8988T (cell line): ENCODE measurements at regions not wholly inside any gene's neighbourhood (a gene's known extent, or its start where the extent isn't known, plus 50 kb on each side); places are given as distances from the start of the nearest gene placed in this dataset.
A peak's percentile ranks its signal among the peaks of the same experiment; 100 is the strongest.
"Not testable (repeated sequence)": the region's sequence is repeated elsewhere in the genome, so short reads cannot be mapped to it uniquely, and the experiment has no call there.

Experiments used
- DNase-seq: peaks from one replicate; pipeline ENCODE4 v3.0.0; 2011

- no peak for DNase-seq
Measured at GRCh38 chr3:176867681-176868663, 329.3 kb downstream of the TBL1XR1 start.

DNA sequence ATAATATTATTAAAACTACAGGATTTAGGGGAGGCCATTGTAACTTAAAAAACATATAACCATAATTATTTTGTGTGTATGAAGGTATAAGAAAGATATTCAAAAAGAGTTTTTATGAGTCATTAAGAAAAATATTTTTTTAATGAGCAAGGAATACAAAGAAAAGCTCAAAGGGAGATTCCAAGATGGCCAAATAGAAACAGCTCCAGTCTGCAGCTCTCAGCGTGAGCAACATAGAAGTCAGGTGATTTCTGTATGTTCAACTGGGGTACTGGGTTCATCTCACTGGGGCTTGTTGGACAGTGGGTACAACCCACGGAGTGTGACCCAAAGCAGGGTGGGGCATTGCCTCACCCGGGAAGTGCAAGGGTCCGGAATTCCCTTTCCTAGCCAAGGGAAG is 336.1 kb downstream of the TBL1XR1 start:
- DNase-seq: no peak

DNA sequence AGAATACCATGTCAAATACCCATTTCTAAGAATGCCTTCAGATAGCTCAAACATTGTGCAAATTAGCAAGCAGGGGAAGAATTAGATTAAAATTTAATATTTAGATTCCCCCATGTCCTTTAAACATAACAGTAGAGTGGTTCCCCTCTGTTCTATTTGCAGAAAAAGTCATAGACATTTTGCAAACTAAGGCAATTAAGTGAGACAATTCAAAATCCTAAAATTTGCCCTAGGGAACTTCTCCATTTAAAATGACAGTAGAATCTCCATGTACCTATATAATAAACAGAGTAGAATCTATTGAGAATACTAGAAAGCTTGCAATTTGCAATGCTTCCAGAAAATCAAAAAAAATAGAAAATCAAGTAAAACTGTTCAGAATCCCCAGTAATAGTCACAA is 340.6 kb downstream of the TBL1XR1 start:
- no peak for DNase-seq

DNA sequence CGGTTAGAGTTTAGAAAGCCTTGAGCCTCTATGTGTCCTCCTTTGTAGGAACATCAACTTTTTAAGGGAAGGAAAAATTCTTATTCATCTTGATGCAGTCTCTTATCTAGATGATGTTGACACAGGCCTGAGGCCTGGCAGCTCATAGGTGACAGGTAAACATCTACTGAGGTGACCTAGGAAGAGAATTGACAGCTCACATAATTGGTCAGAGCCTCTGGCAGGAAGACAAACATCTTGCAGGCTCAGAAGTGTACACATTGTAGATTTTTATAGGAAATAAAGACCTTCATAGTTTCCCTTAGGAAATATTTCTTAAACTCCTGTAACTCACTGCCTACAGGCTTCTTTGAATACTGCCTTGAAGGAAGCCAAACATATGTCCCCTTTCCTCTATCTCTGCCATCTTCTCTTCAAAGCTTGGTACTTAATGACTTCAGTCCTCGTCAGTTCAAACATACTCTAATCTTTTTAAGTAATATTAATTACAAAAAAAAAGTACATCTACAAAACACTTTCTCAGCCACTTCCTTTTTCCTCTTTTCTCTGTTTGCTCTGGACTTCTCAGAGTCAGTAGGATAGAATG is 341.3 kb downstream of the TBL1XR1 start:
- no peak for DNase-seq

GRCh38 chr3:176855213-176855612 is 342.1 kb downstream of the TBL1XR1 start:
- DNase-seq: no peak

DNA sequence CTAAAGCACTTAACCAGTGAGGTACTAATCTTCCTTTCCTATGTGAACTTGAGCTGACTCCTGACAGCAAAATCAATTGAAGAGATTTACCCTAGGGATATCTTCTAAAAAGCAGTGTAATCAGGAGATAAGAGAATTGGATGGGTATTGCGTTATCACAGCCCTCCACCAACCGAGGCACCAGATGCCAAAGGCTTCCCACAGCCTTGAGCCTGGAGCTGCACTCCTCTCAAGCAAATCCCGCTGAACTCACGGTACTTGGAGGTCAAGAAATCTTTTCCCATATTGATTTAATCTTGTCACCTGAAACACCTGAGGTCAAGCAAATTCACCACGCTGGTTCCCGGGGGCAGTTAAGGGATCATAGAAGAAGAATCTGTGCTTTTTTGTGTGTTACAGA is 346.8 kb downstream of the TBL1XR1 start:
- DNase-seq: no peak

- no peak for DNase-seq
Measured at GRCh38 chr3:176848431-176849214, 348.7 kb downstream of the TBL1XR1 start.

DNA sequence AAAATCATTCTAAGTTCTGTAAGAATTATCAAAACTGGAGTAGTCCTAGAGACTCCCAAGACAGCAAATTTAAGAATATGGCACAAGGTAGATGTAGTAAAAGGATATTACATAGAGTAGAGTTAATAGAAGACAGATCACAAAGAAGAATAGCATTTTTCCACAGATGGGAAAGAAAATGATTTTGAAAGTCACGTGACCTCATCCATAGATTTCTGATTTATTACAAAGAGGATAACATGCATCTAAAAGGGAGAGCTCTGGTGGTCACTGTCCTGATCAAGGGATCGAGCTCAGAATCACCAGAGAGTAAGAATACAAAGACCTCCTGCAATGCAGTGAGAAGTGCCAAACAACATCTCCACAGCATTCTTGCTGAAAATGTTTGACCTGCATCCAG is 354.4 kb downstream of the TBL1XR1 start:
- no peak for DNase-seq

- DNase-seq: no peak
Measured at GRCh38 chr3:176840641-176841286, 356.5 kb downstream of the TBL1XR1 start.

- DNase-seq: no peak
Measured at GRCh38 chr3:176839901-176840300, 357.4 kb downstream of the TBL1XR1 start.

DNA sequence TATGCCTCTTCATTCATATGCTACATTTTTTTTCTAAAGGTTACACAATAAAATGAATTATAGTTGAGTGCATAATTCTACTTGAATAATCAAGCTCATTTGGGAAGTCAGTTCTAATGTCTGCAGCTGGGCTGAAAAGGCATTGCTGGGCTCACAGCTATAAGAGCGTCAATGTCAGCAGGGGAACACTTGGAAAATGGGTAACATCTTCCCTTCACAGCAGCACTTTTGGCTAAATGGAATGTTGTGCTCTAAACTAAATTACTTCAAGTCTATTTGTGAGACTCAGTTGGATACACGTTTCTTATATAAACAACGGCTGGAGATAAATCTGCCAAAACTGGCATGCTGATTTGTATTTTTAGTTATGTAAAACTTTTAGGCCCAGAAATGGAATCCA is 357.8 kb downstream of the TBL1XR1 start:
- no peak for DNase-seq

DNA sequence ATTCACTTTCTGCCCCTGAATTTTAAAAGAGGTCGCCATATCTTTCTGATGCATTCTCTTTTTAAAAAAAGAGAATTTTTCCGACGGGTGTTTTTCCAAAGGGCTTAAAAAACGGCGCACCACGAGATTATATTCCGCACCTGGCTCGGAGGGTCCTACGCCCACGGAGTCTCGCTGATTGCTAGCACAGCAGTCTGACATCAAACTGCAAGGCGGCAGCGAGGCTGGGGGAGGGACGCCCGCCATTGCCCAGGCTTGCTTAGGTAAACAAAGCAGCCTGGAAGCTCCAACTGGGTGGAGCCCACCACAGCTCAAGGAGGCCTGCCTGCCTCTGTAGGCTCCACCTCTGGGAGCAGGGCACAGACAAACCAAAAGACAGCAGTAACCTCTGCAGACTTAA is 370.0 kb downstream of the TBL1XR1 start:
- not testable (repeated sequence) for DNase-seq

DNA sequence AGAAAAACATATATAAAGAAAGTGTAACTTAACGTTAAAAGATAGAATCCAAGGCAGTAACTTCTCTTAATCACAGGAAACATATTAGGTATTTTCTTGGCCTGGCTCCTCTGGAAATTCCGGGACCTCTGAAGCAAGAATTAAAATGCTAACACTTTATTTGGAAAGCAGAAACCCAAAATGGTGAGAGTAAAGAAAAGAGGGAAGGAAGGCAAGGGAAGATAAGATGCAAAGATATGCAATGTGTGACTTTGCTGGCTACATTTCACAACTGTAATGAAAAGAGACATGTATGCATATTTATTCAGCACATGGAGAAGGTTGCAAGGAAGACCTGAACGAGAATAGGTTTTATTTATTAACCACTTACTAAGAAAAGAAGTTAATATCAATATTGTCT is 372.5 kb downstream of the TBL1XR1 start:
- no peak for DNase-seq

- no peak for DNase-seq
Measured at GRCh38 chr3:176820764-176821163, 376.5 kb downstream of the TBL1XR1 start.

DNA sequence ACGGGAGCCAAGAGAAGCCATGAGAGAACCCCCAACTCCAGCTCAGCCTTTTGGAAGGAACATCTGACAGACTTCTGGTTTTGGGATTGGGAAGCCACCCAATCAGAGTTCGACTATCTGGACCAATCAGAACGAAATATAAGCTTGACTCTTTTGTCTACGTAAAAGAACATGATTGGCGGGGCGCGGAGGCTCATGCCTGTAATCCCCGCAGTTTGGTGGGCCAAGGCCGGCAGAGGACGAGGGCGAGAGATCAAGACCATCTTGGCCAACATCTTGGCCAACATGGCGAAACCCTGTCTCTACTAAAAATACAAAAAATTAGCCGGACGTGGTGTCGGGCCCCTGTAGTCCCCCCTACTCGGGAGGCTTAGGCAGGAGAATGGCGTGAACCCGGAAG is 380.3 kb downstream of the TBL1XR1 start:
- DNase-seq: no peak

- peak; percentile 32 for DNase-seq
Measured at GRCh38 chr3:176814285-176814684, 383.0 kb downstream of the TBL1XR1 start.

DNA sequence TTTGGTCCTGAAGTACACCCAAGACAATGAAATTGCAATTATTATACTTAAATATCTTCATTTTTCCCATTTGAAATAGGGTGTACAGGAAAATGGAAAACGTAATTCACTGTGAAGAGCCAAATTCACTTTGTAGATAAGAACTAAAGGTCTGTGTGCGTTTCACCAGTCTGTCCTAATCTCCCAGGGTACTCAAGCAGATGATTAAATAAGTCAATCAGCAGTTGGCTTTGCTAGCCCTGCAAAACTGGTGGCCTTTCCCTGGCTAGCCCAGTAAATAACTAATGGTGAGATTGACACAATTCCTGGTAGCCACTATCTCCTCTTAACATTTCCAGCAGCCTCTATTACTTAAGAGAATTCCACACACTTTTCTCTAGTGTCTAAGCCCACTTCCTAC is 389.3 kb downstream of the TBL1XR1 start:
- no peak for DNase-seq

GRCh38 chr3:176799675-176800074 is 397.6 kb downstream of the TBL1XR1 start:
- DNase-seq: no peak

- DNase-seq: no peak
Measured at GRCh38 chr3:176798680-176799079, 398.6 kb downstream of the TBL1XR1 start.

DNA sequence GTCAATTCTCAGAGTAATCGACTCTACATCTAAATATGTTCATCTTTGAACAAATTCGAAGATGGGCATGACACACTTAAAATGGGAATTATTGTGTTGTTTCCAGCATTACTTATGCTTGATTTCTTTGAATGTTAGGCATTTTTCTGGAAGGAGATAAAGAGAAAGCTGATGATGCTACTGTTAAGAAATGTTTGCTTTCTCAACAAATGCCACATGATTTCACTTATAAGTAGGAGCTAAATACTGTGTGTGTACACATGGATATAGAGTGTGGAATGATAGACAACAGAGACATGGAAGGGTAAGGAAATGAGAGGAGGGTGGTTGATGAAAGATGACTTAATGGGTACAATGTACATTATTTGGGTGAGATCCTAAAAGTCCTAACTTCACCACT is 400.9 kb downstream of the TBL1XR1 start:
- no peak for DNase-seq

DNA sequence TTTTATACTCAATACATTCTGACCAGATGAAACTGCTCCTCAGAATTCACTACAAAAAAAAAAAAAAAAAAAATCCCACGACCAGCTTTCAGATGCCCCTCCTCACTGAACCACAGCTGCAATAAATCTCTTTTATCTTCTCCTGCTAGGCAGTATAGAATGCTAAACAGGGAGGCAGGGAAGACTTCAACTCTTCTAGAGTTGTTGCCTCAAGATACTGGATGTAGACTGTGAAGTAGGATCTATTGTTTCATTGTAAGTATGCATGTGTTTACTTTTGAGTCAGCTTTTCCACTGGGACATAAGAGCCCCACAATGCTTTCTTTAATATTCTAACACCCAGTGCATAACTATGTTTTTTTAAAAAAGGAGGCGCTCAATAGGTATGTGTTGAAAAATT is 401.4 kb downstream of the TBL1XR1 start:
- no peak for DNase-seq

DNA sequence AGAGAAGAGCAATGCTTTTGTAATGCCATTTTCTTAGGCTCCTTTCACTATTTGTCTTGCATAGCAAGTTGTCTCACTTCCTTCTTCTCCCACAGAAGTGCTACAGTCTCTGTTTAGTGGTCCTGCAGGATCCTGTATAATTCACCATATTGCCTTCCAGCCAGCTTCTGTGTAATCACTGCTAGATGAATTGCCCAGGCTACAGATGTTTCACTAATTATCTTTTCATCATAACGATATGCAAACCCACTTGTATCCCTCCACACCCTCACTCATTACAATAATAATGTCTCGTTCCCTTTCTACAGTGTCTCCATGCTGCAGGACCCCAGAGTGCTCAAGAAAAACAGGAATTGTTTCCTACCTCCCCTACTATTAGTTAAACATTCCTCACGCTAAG is 402.9 kb downstream of the TBL1XR1 start:
- DNase-seq: no peak

- DNase-seq: no peak
Measured at GRCh38 chr3:176789947-176790346, 407.3 kb downstream of the TBL1XR1 start.
